ENCODE measurements at regions not wholly inside any gene's neighbourhood (a gene's known extent, or its start where the extent isn't known, plus 50 kb on each side); places are given as distances from the start of the nearest gene placed in this dataset.

DNA sequence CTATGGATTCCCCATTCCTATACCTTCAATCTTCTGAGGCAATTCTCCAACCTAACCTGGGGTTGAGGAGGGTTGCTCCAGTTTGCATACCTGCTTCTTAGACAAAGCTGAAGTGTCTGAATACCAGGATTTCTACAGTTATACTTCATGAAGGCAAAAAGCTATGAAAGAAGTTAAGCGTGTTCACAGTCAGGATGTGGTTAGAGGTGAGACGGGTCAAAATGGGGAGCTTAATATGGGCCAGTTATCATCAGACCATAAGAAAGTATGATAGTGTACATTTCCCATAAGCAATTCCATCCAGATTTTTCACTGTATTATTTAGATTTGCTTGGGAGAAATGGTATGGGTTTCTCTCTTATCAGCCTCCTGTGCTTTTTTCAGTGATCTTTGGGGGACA lies 156.9 kb upstream of the FER start:
- TF ChIP-seq CTCF (IDR thresholded peaks at IDR 0.05; ENCODE audit: insufficient read depth, low read depth, low read length): no peak
- ChIA-PET POLR2A (no interaction called here), CTCF (no interaction called here)
- Histone ChIP-seq H3K27me3 (ENCODE audit: control insufficient read depth, insufficient read depth, low read length) (no peaks in the 10 kb centered on the region), H3K36me3 (ENCODE audit: control insufficient read depth, insufficient read depth, low read length) (no peaks in the 10 kb centered on the region), H3K4me3 (ENCODE audit: low read depth, low read length) (no peak overlapping the region)
- DNase-seq (ENCODE audit: low read depth): no peak

- Histone ChIP-seq H3K27me3 (ENCODE audit: control insufficient read depth, insufficient read depth, low read length) (no peaks in the 10 kb centered on the region), H3K4me3 (ENCODE audit: low read depth, low read length) (no peak overlapping the region), H3K36me3 (ENCODE audit: control insufficient read depth, insufficient read depth, low read length) (no peaks in the 10 kb centered on the region)
- POLR2A ChIA-PET: no interaction called here
- no peak for DNase-seq (ENCODE audit: low read depth)
- CTCF ChIA-PET: no interaction called here
- no peak for TF ChIP-seq CTCF (IDR thresholded peaks at IDR 0.05; ENCODE audit: insufficient read depth, low read depth, low read length)
Observed at GRCh38 chr5:108588323-108588722, 159.4 kb upstream of the FER start.

DNA sequence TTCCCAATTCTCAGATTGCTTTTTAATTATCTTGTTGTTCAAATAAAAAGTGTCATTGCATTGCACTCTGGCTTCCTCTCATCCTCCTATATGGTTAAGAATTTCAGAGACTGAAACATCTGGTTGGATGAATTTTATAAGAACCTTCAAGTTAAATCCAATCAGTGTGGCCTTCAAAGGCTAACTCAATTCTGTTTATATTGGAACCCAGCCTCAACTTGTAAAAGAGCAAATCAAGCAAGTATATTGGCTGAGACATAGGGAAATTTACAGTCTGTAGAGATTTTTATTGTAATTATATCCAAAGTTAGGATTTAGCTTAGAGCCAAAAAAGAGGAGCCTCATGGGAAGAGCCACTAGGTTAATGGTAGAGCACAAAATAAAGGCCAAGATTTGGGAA lies 159.9 kb upstream of the FER start:
- Histone ChIP-seq H3K36me3 (ENCODE audit: control insufficient read depth, insufficient read depth, low read length) (no peaks in the 10 kb centered on the region), H3K4me3 (ENCODE audit: low read depth, low read length) (no peak overlapping the region), H3K27me3 (ENCODE audit: control insufficient read depth, insufficient read depth, low read length) (no peaks in the 10 kb centered on the region)
- no peak for DNase-seq (ENCODE audit: low read depth)
- TF ChIP-seq CTCF (IDR thresholded peaks at IDR 0.05; ENCODE audit: insufficient read depth, low read depth, low read length): no peak
- ChIA-PET CTCF (no interaction called here), POLR2A (no interaction called here)

GRCh38 chr5:108581026-108581425 lies 166.7 kb upstream of the FER start:
- POLR2A ChIA-PET: no interaction called here

GRCh38 chr5:108579236-108579635 lies 168.5 kb upstream of the FER start:
- ChIA-PET POLR2A (no interaction called here), CTCF (no interaction called here)
- H3K4me3 ChIP-seq (ENCODE audit: low read depth, low read length): no peak overlapping the region
- H3K36me3 ChIP-seq (ENCODE audit: control insufficient read depth, insufficient read depth, low read length): no peaks in the 10 kb centered on the region
- TF ChIP-seq CTCF (IDR thresholded peaks at IDR 0.05; ENCODE audit: insufficient read depth, low read depth, low read length): no peak
- H3K27me3 ChIP-seq (ENCODE audit: control insufficient read depth, insufficient read depth, low read length): no peaks in the 10 kb centered on the region
- no peak for DNase-seq (ENCODE audit: low read depth)

More at GRCh38 chr5:108581026-108581425, 166.7 kb upstream of the FER start:
- Histone ChIP-seq H3K4me3 (ENCODE audit: low read depth, low read length) (no peak overlapping the region), H3K36me3 (ENCODE audit: control insufficient read depth, insufficient read depth, low read length) (no peaks in the 10 kb centered on the region), H3K27me3 (ENCODE audit: control insufficient read depth, insufficient read depth, low read length) (no peaks in the 10 kb centered on the region)
- TF ChIP-seq CTCF (IDR thresholded peaks at IDR 0.05; ENCODE audit: insufficient read depth, low read depth, low read length): no peak
- CTCF ChIA-PET: no interaction called here
- no peak for DNase-seq (ENCODE audit: low read depth)
